Panc1 (cell line): ENCODE measurements at regions not wholly inside any gene's neighbourhood (a gene's known extent, or its start where the extent isn't known, plus 50 kb on each side); places are given as distances from the start of the nearest gene placed in this dataset.

ENCODE experiments used
- ATAC-seq: fragments of 200-7000 bp; cut with Tn5 transposase; 2 replicates; pipeline ENCODE4 v1.9.1; 2020; ENCODE audit warnings: mild to moderate bottlenecking, moderate library complexity
- BruUV-seq: library from RNA; stranded (reverse); fragments of 400-500 nt; replicated peaks from 2 replicates; lab custom pipeline; 2021; lab: Mats Ljungman, UMichigan
- CTCF ChIA-PET: fragments of 300-600 bp; sonication (Branson Sonifier 250); formaldehyde crosslinking; loops from one replicate; lab custom pipeline; 2022; ENCODE audit warnings: antibody characterized with exemption; lab: Charles Lee
- POLR2A ChIA-PET: fragments of 300-600 bp; sonication (Branson Sonifier 250); formaldehyde crosslinking; loops from one replicate; lab custom pipeline; 2022; ENCODE audit warnings: antibody characterized with exemption; lab: Charles Lee
- DNase-seq: peaks from one replicate; pipeline ENCODE4 v3.0.0-alpha.2; 2010; ENCODE audit warnings: low read depth, low spot score
- H3K27ac ChIP-seq: 2 replicates; pipeline ENCODE4 v1.5.1; 2011; ENCODE audit warnings: mild to moderate bottlenecking, low read length, inconsistent platforms
- H3K27me3 ChIP-seq: fragments of 200-500 bp; sonication (Bioruptor generic); 2 replicates; pipeline ENCODE4 v1.6.0; 2014; ENCODE audit warnings: low read length, inconsistent platforms; ENCODE audit not compliant: control insufficient read depth, insufficient read depth
- H3K36me3 ChIP-seq: fragments of 200-500 bp; sonication (Bioruptor generic); 2 replicates; pipeline ENCODE4 v1.5.1; 2014; ENCODE audit warnings: inconsistent platforms, mild to moderate bottlenecking, low read length, moderate library complexity; ENCODE audit not compliant: control insufficient read depth, insufficient read depth
- H3K4me1 ChIP-seq: 2 replicates; pipeline ENCODE4 v1.5.1; 2011; ENCODE audit warnings: inconsistent platforms, mild to moderate bottlenecking, low read length, moderate library complexity; ENCODE audit not compliant: control insufficient read depth, insufficient read depth
- H3K4me3 ChIP-seq, 2 experiments: 2 replicates each; pipeline ENCODE4 v1.5.1; 2011 to 2012; ENCODE audit warnings: low read depth in 2 of 2, low read length in 2 of 2, mild to moderate bottlenecking in 2 of 2, inconsistent platforms in 1 of 2, moderate library complexity in 1 of 2
- H3K9me3 ChIP-seq: fragments of 200-500 bp; sonication (Bioruptor generic); 2 replicates; pipeline ENCODE4 v1.5.1; 2014; ENCODE audit warnings: low read depth, mild to moderate bottlenecking, inconsistent platforms, low read length, moderate library complexity; ENCODE audit not compliant: control insufficient read depth, insufficient read depth
- CTCF ChIP-seq: fragments of 450-650 bp; IDR thresholded peaks from 2 replicates; pipeline ENCODE4 v1.5.1; 2017; ENCODE audit warnings: mild to moderate bottlenecking
- POLR2AphosphoS5 ChIP-seq: IDR thresholded peaks from 2 replicates; pipeline ENCODE4 v1.6.1; 2012; ENCODE audit warnings: mild to moderate bottlenecking, low read depth, low read length, moderate library complexity
- REST ChIP-seq, 2 experiments: IDR thresholded peaks; 2 replicates each; pipeline ENCODE4 v1.6.1; 2011 to 2012; ENCODE audit warnings: low read depth in 2 of 2, control low read depth in 1 of 2, low read length in 1 of 2, mild to moderate bottlenecking in 1 of 2, moderate library complexity in 1 of 2; ENCODE audit not compliant: insufficient read depth in 1 of 2
- SIN3A ChIP-seq: IDR thresholded peaks from 2 replicates; pipeline ENCODE4 v1.6.1; 2012; ENCODE audit warnings: low read depth, mild to moderate bottlenecking, low read length, moderate library complexity, borderline replicate concordance; ENCODE audit not compliant: insufficient read depth
- TCF7L2 ChIP-seq: IDR thresholded peaks from 2 replicates; pipeline ENCODE4 v1.6.1; 2011; ENCODE audit warnings: mild to moderate bottlenecking, low read depth, low read length, inconsistent platforms
- in situ Hi-C: cut with HindIII; loops from 2 replicates; pipeline ENCODE4 v1.10.0; 2016; ENCODE audit warnings: low sequenced_read_pairs, low pct_unique_long_range_greater_than_20kb
- intact Hi-C: fragments of 100-400 bp; cut with micrococcal nuclease; formaldehyde crosslinking; loops from one replicate; pipeline ENCODE4 v1.10.0; 2022; ENCODE audit not compliant: unreplicated experiment

GRCh38 chr4:25474690-25475089, 97.6 kb downstream of the ANAPC4 start:
- no peaks in the 10 kb centered on the region for H3K9me3 ChIP-seq
- ChIA-PET POLR2A (no interaction called here), CTCF (no interaction called here)
- H3K36me3 ChIP-seq: no peaks in the 10 kb centered on the region
- intact Hi-C loops: no loop called here
- H3K27me3 ChIP-seq: no peaks in the 10 kb centered on the region
- TF ChIP-seq SIN3A: no peak
- TF ChIP-seq CTCF: no peak
- TF ChIP-seq POLR2AphosphoS5: no peak
- no peak for TF ChIP-seq TCF7L2
- no peak for TF ChIP-seq REST (IDR thresholded peaks at IDR 0.05; ENCODE audit: insufficient read depth in 1 of 2, low read depth in 2 of 2, low read length in 1 of 2)
- in situ Hi-C loops: no loop called here
- H3K27ac ChIP-seq: no peak overlapping the region
- ATAC-seq (no peak), DNase-seq (no peak)
- no peak overlapping the region for H3K4me3 ChIP-seq
- no TSS peak for BruUV-seq
- no peaks in the 10 kb centered on the region for H3K4me1 ChIP-seq

GRCh38 chr4:25477221-25477620, 100.2 kb downstream of the ANAPC4 start:
- Histone ChIP-seq H3K27me3 (no peaks in the 10 kb centered on the region), H3K9me3 (no peaks in the 10 kb centered on the region), H3K4me1 (no peaks in the 10 kb centered on the region), H3K4me3 (no peak overlapping the region), H3K27ac (no peak overlapping the region), H3K36me3 (no peaks in the 10 kb centered on the region)
- ChIA-PET CTCF (no interaction called here), POLR2A (no interaction called here)
- in situ Hi-C loops: no loop called here
- DNase-seq (no peak), ATAC-seq (no peak)
- no peak for TF ChIP-seq SIN3A
- no peak for TF ChIP-seq CTCF
- TF ChIP-seq TCF7L2: no peak
- no peak for TF ChIP-seq REST (IDR thresholded peaks at IDR 0.05; ENCODE audit: insufficient read depth in 1 of 2, low read depth in 2 of 2, low read length in 1 of 2)
- TF ChIP-seq POLR2AphosphoS5: no peak
- intact Hi-C loops: no loop called here
- BruUV-seq: no TSS peak
